ENCODE measurements at regions not wholly inside any gene's neighbourhood (a gene's known extent, or its start where the extent isn't known, plus 50 kb on each side); places are given as distances from the start of the nearest gene placed in this dataset.
"Not testable (repeated sequence)": the region's sequence is repeated elsewhere in the genome, so short reads cannot be mapped to it uniquely, and the experiment has no call there.

DNA sequence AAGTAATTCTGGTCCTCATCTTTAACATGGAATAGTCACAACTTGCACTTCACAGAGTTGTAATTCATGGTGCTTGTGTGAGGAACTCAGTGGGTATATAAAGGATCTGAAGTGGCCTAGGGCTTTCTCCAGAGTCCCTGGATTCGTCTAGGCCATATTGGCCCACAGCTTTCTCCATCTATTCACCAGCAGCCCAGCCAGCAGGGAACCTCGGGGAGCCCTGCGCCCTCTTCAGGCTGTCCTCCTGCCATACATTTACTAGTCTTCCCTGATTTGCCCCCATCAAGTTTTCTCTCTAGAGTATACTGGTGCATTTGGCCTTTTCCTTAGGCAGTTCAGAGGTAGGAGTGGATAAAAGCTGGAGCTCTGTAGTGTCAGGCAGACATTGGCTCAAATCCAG, 278.3 kb downstream of the MYCN start:
- 21 to 45% (median 32%) methylated on average over 3 of the region's 3 CpGs for WGBS, 5 donors
- H3K27me3 ChIP-seq (replicated peaks in 1 of 7): no peaks in the 10 kb centered on the region
- intact Hi-C loops (cut with DNase I; ENCODE audit: low total_unique reads): no loop called here
- DNase-seq: no peak
- H3K9me3 ChIP-seq: no peaks in the 10 kb centered on the region
- H3K4me3 ChIP-seq: no peak overlapping the region
- no peak overlapping the region for H3K27ac ChIP-seq
- TF ChIP-seq, protein P1, sequence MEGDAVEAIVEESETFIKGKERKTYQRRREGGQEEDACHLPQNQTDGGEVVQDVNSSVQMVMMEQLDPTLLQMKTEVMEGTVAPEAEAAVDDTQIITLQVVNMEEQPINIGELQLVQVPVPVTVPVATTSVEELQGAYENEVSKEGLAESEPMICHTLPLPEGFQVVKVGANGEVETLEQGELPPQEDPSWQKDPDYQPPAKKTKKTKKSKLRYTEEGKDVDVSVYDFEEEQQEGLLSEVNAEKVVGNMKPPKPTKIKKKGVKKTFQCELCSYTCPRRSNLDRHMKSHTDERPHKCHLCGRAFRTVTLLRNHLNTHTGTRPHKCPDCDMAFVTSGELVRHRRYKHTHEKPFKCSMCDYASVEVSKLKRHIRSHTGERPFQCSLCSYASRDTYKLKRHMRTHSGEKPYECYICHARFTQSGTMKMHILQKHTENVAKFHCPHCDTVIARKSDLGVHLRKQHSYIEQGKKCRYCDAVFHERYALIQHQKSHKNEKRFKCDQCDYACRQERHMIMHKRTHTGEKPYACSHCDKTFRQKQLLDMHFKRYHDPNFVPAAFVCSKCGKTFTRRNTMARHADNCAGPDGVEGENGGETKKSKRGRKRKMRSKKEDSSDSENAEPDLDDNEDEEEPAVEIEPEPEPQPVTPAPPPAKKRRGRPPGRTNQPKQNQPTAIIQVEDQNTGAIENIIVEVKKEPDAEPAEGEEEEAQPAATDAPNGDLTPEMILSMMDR (IDR thresholded peaks at IDR 0.05 in 8 of 11, conservative IDR thresholded peaks at IDR 0.05 in 3 of 11): peak in 5 of 11 experiments; percentile 7 to 28 (median 22)
- TF ChIP-seq POLR2AphosphoS5 (IDR thresholded peaks at IDR 0.05): no peak
- no peak for TF ChIP-seq POLR2A (IDR thresholded peaks at IDR 0.05)
- no peaks in the 10 kb centered on the region for H3K4me1 ChIP-seq
- H3K36me3 ChIP-seq: no peaks in the 10 kb centered on the region

DNA sequence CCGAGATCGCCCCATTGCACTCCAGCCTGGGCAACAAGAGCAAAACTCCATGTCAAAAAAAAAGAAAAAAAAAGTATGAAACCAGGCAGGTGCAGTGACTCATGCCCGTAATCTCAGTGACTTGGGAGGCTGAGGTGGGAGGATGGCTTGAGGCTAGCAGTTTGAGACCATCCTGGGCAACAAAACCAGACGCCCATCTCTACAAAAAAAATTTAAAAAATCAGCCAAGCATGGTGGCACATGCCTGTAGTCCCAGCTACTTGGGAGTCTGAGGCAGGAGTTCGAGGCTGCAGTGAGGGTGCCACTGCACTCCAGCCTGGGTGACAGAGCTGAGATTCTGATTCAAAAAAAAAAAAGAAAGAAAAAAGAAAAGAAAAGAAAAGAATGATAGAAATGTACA, 277.8 kb downstream of the MYCN start:
- no peak for DNase-seq
- H3K4me1 ChIP-seq: no peaks in the 10 kb centered on the region
- WGBS, 5 donors: 70 to 88% (median 74%) methylated on average over 5 of the region's 5 CpGs
- no peak overlapping the region for H3K4me3 ChIP-seq
- no peaks in the 10 kb centered on the region for H3K9me3 ChIP-seq
- no peaks in the 10 kb centered on the region for H3K27me3 ChIP-seq (replicated peaks in 1 of 7)
- H3K36me3 ChIP-seq: no peaks in the 10 kb centered on the region
- intact Hi-C loops (cut with DNase I; ENCODE audit: low total_unique reads): no loop called here
- no peak overlapping the region for H3K27ac ChIP-seq
- TF ChIP-seq POLR2A (IDR thresholded peaks at IDR 0.05) (no peak), POLR2AphosphoS5 (IDR thresholded peaks at IDR 0.05) (no peak)
- TF ChIP-seq, protein P1 (IDR thresholded peaks at IDR 0.05 in 8 of 11, conservative IDR thresholded peaks at IDR 0.05 in 3 of 11): no peak

DNA sequence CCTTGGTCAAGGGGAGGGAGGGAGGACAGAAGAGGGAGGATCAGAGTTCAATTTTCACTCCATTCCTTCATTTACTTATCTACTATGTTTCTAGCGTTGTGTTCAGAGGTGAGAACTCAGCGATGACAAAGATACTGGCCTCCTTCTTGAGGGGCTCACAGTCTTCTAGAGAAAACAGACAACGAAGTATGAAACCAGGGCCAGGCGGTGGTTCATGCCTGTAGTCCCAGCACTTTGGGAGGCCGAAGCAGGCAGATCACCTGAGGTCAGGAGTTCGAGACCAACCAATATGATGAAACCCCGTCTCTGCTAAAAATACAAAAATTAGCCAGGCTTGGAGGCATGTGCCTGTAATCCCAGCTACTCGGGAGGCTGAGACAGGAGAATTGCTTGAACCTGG, 277.4 kb downstream of the MYCN start:
- H3K36me3 ChIP-seq; H3K4me3 ChIP-seq; H3K27ac ChIP-seq; H3K9me3 ChIP-seq; intact Hi-C loops (cut with DNase I; ENCODE audit: low total_unique reads); H3K4me1 ChIP-seq; DNase-seq; H3K27me3 ChIP-seq (replicated peaks in 1 of 7): not testable (repeated sequence)
- WGBS, 5 donors: 89 to 97% (median 91%) methylated on average over 8 of the region's 8 CpGs

DNA sequence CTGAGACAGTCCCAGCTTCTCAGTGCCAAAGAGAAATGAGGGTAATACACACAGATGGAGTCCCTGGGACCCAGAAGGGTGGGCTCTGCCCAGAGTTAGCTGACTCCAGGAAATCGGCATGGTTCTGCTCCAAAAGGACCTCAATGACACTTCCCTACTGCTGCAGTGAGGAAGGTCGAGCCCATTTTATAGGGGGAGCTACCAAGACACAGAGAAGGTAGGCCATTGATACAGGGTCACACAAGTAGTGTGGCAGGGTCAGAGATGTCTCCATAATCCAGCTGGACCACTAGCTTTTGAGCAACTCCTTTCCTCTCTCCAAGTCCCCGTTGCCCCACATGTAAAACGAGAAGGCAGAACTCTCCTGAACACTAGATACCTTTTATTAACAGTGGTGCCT, 276.9 kb downstream of the MYCN start:
- Histone ChIP-seq H3K9me3 (peaks cover 0 to under 1% (median 0%) of the 10 kb centered on the region in 8 donors), H3K27me3 (replicated peaks in 1 of 7) (no peaks in the 10 kb centered on the region), H3K36me3 (no peaks in the 10 kb centered on the region), H3K4me3 (no peak overlapping the region), H3K27ac (no peak overlapping the region), H3K4me1 (no peaks in the 10 kb centered on the region)
- intact Hi-C loops (cut with DNase I; ENCODE audit: low total_unique reads): no loop called here
- DNase-seq: no peak
- 76 to 88% (median 79%) methylated on average over 4 of the region's 4 CpGs for WGBS, 5 donors
- TF ChIP-seq, protein P1 (IDR thresholded peaks at IDR 0.05 in 8 of 11, conservative IDR thresholded peaks at IDR 0.05 in 3 of 11): no peak
- TF ChIP-seq POLR2AphosphoS5 (IDR thresholded peaks at IDR 0.05) (no peak), POLR2A (IDR thresholded peaks at IDR 0.05) (no peak)

DNA sequence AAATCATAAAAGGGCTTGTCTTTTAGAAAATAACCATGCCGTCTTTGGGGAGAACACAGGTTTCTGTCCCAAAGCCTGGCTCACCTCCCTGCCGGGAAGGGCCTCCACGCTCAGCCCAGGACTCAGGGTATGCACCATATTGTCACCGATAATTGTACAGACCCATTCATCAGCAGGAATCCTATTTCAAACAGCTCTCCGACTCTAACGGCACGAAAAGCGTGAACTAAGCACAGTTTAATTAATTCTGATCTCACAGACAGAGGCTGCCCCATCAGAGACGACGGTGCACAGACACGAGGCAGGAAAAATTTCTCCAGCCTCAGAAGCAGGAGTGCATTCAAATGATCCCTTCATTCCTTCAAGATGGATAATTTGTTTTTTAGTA, 276.2 kb downstream of the MYCN start:
- Histone ChIP-seq H3K9me3 (peaks cover 0 to 5% (median 0%) of the 10 kb centered on the region in 8 donors), H3K27me3 (replicated peaks in 1 of 7) (no peaks in the 10 kb centered on the region), H3K4me1 (no peaks in the 10 kb centered on the region), H3K4me3 (no peak overlapping the region), H3K36me3 (no peaks in the 10 kb centered on the region), H3K27ac (no peak overlapping the region)
- no peak for DNase-seq
- WGBS, 5 donors: 87 to 95% (median 92%) methylated on average over 11 of the region's 11 CpGs
- TF ChIP-seq POLR2A (IDR thresholded peaks at IDR 0.05) (no peak), POLR2AphosphoS5 (IDR thresholded peaks at IDR 0.05) (no peak)
- TF ChIP-seq, protein P1 (IDR thresholded peaks at IDR 0.05 in 8 of 11, conservative IDR thresholded peaks at IDR 0.05 in 3 of 11): no peak
- intact Hi-C loops (cut with DNase I; ENCODE audit: low total_unique reads): no loop called here
